COLO668 (cell line): ENCODE measurements at regions not wholly inside any gene's neighbourhood (a gene's known extent, or its start where the extent isn't known, plus 50 kb on each side); places are given as distances from the start of the nearest gene placed in this dataset.

Experiments used
- DNase-seq: peaks from one replicate; lab custom pipeline; 2025; ENCODE audit not compliant: unreplicated experiment; lab: John Stamatoyannopoulos, UW

DNA sequence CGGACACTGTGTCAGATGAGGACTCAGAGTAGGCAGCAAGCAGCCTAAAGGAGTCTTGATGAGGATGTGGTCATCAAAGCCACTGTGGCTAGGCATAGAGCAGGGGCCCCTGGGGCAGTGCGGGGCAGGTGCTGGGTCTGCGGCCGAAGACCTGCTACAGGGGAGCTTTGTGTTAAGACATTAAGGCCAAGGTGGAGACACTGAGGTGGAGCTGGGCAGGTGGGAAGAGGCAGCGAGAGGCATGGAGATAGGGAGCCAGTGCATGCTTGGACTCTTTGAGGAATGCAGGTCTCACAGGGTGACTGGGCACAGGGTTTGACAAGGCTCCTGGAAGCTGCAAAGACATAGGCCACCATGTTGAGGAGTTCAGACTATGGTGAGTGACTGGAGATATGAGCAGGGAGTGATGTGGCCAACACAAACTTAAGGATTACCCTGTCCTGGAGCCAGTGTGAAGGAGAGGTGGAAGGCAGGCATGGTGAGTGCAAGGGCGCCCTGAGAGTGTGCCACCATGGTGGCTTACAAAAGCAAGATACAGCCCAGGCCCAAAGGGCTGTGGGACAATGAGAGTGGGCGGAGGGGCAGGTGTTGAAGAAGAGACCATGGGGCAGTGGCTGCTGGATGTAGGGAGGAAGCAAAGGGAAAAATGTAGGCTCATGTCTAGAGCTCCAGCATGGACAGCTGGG is 450.9 kb upstream of the HS6ST1 start:
- no peak for DNase-seq

DNA sequence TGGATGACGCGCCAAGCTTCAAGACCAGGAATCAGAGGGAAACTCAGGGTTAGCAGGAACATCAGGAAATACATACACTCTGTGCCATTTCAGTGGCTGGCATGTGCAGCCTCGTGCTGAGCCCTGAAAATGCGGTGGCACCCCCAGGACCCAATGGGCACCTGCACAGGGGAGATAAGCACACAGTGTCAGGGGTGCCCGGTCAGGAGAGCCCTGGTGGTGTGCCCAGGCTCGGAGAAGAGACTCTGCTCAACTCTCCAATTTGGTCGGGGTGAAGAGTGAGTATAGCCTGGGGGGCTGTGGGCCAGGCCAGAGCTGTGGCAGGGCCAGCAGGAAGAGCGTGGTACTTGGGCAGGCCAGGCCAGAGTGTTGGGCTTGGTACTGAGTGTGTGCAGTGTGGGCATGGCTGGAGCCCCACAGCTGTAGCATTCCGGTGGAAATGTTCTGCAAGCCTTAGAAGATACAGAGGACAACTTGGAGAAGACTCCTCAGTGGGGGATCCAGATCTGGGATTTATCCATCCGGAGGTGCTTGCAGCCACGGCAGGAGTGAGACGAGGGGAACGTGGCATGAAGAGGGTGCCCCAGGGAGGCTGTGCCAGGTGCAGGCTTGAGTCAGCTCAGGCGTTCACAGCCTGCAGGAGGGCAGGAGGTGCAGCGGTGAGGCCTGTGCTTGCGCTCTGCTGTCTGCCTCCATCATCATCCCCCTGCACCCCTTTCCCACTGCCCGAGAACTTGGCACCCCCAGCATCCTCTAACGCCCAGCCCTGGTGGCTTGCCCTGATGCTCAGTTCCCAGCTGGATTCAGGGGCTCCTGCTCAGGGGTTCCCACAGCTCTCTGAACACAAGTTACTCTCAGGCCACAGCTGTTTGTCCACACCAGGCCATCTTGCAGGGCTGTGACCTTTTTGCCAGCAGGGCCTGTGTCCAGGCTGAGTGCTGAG is 451.7 kb upstream of the HS6ST1 start:
- no peak for DNase-seq

- no peak for DNase-seq
Observed at GRCh38 chr2:128771401-128771800, 452.7 kb upstream of the HS6ST1 start.

GRCh38 chr2:128772671-128773070 is 454.0 kb upstream of the HS6ST1 start:
- DNase-seq = no peak

DNA sequence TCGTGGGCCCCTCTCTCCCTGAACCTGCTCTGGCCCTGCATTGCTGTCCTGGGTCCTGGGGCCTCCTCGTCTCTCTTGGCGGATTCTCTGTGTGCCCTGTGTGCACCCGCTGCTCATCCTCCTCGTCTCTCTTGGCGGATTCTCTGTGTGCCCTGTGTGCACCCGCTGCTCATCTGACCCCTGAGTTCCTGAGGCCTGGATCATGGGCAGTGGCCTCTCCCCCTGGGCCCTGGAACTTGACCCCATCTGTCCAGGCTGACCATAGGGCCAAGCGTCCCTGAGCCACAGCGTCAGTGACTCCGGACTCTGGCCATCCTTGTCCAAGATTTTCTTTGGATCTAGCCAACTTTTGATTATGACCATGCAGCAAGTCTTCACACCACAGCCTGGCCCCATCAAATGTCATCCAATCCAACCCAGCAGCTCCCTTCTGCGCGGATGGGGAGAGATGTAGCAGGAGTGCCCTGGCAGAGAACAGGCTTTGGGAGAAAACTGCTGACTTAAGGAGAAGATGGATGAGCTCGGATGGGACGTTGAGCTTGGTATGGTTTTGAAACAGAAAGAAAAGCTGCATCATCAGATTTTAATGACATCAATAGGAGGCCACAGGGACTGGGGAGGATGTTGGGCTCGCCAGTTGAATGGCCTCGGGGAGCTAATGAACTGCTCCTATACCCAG is 455.1 kb upstream of the HS6ST1 start:
- DNase-seq = no peak

DNA sequence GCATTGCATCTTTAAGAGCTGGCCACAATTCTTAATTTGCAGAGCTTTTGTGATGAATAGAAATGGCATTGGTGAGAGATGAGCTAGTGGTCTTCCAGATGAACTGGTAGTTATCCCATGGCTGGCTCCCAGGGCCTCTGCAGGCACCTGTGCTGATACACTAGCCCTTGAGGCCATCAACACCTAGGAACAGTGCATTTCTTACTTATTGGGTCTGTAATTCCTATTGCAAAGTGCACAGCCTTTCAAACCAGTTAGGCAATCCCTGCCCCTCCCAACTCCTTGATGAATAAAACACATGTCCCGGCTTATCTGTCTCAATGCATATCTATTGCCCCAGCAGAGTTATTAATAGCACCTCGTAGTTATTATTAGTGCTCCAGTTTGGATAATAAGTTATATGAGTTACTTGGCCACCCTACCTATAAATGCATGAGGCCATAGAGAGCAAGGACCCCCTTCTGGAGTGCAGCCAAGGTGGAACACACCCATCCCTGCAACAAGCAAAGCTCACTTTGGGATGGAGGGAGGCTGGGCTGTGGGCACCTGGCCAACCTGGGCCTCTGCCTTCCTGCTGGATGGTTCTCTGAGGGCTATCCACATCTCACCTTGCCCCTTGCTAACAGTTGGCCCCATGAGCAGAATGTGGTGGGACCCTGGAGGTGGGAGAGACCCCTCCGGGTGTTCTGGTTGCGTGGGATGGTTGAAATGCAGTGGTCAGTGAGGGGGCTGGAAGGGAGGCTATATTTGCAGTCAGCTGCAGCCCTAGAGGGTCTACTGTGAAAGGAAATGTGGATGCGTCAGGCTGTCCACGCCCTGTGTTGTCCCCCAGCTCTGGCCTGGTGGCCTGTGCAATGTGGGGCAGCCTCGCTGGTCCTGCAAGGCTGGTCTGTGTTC is 455.9 kb upstream of the HS6ST1 start:
- DNase-seq = no peak

DNA sequence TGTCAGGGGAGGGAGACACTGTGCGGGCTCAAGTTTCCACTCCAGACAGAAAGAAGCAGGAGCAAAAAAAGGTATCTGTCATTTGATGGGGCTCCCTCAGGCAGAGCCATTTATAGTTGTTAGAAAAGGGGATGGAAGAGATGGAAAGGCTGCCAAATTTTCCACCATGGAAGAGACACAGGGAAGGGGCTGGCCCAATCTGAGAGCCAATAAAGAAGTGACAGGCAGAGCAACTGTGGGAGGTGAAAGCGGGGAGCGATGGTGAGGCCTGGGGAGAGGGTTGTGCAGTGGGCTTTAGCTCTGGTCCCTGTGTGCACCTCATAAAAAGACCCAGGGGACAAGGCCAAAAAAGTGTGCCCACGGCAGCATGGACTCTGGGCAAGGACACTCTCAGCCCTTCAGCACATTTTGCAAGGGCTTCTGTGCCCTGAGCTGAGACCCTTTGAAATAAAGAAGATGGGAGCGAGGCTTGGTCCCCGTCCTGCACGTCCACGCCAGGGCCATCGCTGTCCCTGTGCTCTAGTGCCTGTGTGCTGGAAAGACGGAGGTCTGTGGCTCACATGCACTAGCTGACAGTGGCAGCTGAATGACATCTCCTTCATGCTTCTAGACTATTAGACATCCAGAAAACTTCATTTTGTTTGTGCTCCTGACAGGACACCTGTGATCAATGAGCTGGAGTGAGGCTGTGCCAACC is 456.7 kb upstream of the HS6ST1 start:
- no peak for DNase-seq

- no peak for DNase-seq
Observed at GRCh38 chr2:128775914-128776285, 457.2 kb upstream of the HS6ST1 start.

DNA sequence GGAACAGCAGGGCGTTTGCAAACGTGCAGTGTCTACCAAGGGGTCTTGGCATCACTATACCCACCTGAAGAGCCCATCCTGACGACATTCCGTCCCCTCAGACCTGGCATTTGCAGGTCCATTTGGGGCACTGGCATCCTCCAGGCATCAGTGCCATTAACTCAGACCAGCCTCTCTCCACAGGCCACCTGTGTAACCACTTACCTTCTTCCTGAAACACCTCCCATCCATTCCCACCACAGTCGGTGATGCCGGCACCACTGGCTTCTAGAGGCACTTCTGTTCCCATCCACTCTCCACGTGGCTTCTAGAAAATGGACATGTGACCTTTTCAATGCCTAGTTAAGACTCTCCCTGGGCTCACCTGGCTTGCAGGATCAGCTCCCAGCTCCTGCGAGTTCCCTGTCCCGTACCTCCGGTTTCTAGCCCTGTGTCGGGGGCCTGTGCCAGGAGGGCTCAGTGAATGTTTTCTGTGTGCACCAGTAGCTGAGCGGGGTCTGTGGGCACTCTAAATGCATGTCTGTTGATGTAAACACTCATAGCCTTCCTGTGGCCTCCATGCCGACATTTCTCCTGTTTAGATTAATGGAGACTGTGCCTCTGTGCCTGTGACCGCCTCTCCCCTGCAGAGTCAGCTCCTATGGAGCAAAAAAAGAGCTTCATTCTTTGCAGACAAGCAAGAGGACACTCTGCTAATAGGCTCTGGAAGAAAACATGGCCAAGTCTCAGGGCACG is 458.0 kb upstream of the HS6ST1 start:
- DNase-seq = no peak

DNA sequence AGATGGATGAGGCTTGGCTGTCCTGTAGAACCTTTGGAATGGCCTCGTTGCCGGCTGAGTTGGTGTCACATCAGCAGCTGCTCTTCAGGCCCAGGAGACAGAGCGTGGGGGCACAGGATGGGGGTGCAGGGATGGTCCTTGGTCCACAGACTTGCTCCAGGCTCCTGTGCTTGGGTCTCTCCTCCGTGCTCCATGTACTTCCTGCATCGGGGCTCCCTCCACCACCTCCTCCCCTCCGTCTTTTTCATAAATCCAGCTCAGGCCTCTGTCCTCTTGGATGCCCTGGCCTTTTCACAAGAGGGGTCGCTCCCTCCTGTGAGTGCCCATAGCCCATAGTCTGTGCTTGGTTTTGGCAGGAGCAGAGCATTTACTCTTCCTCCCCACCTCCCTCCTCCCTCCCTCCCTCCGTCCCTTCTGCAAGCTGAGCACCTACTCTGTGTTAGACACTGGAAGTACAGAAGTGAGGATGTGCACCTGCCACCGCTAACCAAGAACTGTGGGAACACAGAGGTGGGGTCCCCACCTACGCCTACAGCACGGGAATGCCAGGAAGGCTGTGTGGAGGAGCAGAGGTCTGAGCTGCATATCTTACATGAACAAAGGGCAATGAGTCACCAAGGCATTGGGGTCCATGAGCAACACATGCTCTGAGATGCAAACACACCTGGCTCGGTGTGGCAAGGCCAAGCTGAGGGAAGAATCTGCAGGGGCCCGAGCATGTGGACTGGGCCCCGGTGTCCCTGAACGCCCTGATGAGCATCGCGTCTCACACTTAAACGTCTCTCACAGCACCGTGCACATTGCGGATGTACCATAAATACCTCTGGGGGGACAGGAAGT is 458.7 kb upstream of the HS6ST1 start:
- no peak for DNase-seq

DNA sequence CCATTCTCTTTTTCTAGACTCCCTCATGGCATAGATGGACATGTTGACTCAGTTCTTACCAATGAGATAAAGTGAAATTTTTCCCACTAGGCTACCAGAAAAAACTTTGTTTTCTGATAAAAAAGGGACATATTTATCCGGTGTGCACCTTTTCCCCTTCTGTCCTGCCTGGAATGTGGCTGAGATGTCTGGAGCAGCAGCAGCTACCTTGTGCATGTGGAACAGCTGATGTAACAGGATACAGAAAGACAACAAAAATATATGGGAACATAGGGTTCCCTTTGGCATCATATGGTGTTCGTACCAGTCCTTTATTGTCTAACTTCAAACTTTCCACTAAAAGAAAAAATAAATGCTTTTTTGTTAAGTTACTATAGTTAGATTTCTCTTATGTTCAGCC is 460.2 kb upstream of the HS6ST1 start:
- no peak for DNase-seq

GRCh38 chr2:128779301-128780095 is 460.8 kb upstream of the HS6ST1 start:
- DNase-seq = no peak

DNA sequence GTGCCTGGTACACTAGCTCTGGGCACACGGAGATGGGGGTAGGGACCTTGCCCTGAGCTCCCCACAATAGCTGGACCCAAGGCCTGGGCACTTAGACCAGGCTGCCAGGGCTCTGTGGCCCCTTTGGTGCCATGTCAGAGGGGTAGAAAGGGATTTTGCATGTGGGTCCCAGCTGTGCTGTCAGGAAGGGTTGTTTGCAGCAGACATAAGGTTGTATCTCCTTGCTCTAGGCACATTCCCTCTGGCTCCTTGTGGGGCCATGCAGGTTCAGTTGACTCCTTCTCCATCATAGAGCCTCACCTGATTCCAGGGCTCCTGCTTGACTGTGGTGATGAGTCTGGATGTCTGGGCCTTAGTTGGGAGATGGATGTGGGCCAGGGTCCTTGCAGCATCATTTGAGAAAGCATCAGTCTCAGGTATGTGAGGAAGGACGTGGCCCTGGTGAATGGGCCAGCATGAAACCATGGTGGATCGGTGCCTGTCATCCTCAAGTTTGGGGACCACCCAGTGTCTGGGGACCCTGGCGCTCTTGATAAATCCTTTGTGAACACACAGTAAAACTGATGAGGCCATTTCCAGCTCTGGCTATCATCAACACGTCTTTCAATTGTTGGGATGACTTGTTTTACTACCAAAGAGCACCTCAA is 461.9 kb upstream of the HS6ST1 start:
- DNase-seq = no peak

GRCh38 chr2:128781166-128781565 is 462.5 kb upstream of the HS6ST1 start:
- no peak for DNase-seq

DNA sequence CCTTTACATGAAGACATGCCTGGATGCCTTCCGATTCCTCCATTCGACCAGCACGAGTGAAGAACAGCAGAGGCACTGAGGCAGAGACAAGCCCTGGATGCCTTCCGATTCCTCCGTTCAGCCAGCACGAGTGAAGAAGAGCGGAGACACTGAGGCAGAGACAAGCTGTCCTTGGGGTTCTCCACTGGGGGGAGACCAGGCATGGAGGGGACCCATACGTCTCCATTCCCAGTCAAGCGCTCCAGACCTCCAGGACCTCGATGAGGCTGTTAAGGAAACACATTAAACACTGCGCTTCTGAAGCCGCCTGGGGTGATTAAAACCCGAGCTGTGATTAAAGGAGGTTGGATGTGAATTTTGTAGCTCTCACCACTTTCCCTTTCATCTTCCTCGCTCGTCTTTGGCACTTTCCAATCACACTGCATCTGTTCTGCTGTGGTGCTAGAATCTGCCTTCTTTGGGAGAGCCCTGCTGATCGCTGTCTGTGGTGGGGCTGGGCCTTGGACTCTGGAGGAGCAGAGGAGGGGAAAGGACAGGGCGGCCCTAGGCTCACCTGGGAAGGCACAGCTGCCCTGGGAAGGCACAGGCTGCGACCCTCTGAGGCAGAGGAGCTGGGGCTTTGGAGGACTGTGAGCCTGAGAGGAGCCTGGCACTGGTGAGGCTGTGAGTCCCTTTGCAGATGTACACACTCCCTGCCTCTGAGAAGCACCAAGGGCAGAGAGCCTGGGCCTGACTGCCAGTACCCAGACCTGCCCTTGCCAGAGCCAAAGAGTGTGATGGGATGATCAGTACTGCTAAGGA is 463.1 kb upstream of the HS6ST1 start:
- no peak for DNase-seq

DNA sequence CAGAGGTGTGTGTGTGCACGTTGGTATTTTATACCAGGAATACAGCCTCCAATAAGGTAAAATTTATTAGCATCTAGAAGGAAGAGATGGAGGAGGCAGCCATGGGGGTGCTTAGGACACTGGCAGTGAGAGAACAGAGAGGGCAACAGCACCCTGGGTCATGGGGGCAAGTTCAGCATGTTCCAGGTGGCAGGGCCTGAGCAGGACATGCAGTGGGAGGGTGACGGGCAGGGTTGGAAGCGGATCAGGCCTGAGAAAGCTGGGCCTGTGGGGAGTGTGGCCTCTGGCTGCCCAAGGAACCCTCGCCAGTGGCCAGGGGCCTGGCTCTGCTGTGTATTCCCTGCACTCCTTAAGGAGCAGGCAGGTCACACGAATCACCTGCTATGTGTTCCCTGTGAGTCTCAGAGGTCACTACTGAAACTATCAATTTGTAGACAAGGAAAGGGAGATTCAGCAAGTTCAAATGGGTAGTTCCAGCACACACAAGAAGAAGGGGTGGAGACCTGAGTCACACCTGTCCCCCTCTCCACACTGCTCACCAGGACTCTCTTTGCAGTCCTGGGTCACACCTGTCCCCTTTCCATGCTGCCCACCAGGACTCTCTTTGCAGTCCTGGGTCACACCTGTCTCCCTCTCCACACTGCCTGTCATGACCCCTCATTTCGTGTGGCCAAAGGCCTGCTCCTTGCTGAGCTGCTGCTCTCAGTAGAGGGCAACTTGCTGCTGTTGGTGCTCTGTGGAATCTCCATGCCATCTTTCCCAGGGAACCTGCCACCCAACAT is 463.9 kb upstream of the HS6ST1 start:
- no peak for DNase-seq
